Thymus (tissue), 11 donors: ENCODE measurements at regions not wholly inside any gene's neighbourhood (a gene's known extent, or its start where the extent isn't known, plus 50 kb on each side); places are given as distances from the start of the nearest gene placed in this dataset.
"Not testable (repeated sequence)": the region's sequence is repeated elsewhere in the genome, so short reads cannot be mapped to it uniquely, and the experiment has no call there.

Experiments
- DNase-seq, 9 donors: peaks; one replicate each; pipeline ENCODE4 v3.0.0-alpha.2; 2013; ENCODE audit warnings: low spot score in 9 of 9, low read depth in 6 of 9, missing footprints in 1 of 9
- H3K27ac ChIP-seq, 2 donors: one replicate each; pipeline ENCODE4 v1.5.1; 2013; ENCODE audit warnings: control low read depth in 1 of 2, low read depth in 1 of 2, low read length in 1 of 2, mild to moderate bottlenecking in 1 of 2, moderate library complexity in 1 of 2
- H3K27me3 ChIP-seq, 2 donors: one replicate each; pipeline ENCODE4 v1.5.1; 2013; ENCODE audit warnings: low read length in 1 of 2; ENCODE audit not compliant: control insufficient read depth in 2 of 2, insufficient read depth in 1 of 2
- H3K36me3 ChIP-seq, 2 donors: one replicate each; pipeline ENCODE4 v1.5.1; 2013; ENCODE audit warnings: low read length in 1 of 2, mild to moderate bottlenecking in 1 of 2, moderate library complexity in 1 of 2; ENCODE audit not compliant: control insufficient read depth in 2 of 2, insufficient read depth in 2 of 2
- H3K4me1 ChIP-seq, 2 donors: one replicate each; pipeline ENCODE4 v1.5.1; 2013; ENCODE audit warnings: low read length in 2 of 2; ENCODE audit not compliant: control insufficient read depth in 2 of 2, insufficient read depth in 2 of 2
- H3K4me3 ChIP-seq, 2 donors: one replicate each; pipeline ENCODE4 v1.5.1; 2013; ENCODE audit warnings: low read length in 2 of 2, control low read depth in 1 of 2, mild to moderate bottlenecking in 1 of 2
- H3K9me3 ChIP-seq, 2 donors: one replicate each; pipeline ENCODE4 v1.5.1; 2013; ENCODE audit warnings: low read length in 1 of 2, mild to moderate bottlenecking in 1 of 2; ENCODE audit not compliant: control insufficient read depth in 2 of 2, insufficient read depth in 1 of 2
- WGBS: extraction: QIAGEN DNeasy Blood & Tissue Kit; methylation state at CpG from one replicate; pipeline ENCODE4 v1.1.7; 2013; 5-methylcytosine and 5-hydroxymethylcytosine counted together
- donor health status: healthy.

GRCh38 chr15:20207198-20207597 lies 334.4 kb downstream of the GOLGA6L6 start:
- not testable (repeated sequence) for DNase-seq, H3K27me3 ChIP-seq, H3K9me3 ChIP-seq, H3K27ac ChIP-seq, H3K4me1 ChIP-seq, H3K36me3 ChIP-seq, H3K4me3 ChIP-seq
- WGBS: 72% methylated on average over 3 of the region's 4 CpGs

DNA sequence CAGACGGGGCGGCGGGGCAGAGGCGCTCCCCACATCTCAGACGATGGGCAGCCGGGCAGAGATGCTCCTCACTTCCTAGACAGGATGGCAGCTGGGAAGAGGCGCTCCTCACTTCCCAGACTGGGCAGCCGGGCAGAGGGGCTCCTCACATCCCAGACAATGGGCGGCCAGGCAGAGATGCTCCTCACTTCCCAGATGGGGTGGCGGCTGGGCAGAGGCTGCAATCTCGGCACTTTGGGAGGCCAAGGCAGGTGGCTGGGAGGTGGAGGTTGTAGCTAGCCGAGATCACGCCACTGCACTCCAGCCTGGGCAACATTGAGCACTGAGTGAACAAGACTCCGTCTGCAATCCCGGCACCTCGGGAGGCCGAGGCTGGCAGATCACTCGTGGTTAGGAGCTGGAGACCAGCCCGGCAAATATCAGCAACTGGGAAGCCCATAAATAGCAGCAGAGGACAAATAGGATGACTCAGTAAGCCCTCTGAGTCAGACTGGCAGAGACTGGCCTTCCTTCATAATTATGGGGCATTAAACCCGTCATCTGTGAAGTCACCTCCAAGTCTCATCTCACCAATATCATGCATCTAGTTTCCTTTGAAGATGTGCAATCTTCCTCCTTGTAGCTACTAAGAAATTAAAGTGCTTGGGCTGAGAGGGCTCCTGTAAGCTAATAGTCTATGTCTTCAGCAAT lies 337.3 kb downstream of the GOLGA6L6 start:
- not testable (repeated sequence) for H3K36me3 ChIP-seq, H3K4me3 ChIP-seq, H3K4me1 ChIP-seq, DNase-seq, H3K27ac ChIP-seq, H3K27me3 ChIP-seq, H3K9me3 ChIP-seq
- 88% methylated on average over 19 of the region's 20 CpGs for WGBS

- H3K4me1 ChIP-seq, DNase-seq, H3K27ac ChIP-seq, H3K27me3 ChIP-seq, H3K36me3 ChIP-seq, H3K4me3 ChIP-seq, H3K9me3 ChIP-seq: not testable (repeated sequence)
- WGBS: 94% methylated on average over 26 of the region's 29 CpGs
Observed at GRCh38 chr15:20203649-20204150, 337.9 kb downstream of the GOLGA6L6 start.

- not testable (repeated sequence) for H3K27me3 ChIP-seq, H3K27ac ChIP-seq, DNase-seq, H3K4me1 ChIP-seq, H3K36me3 ChIP-seq, H3K4me3 ChIP-seq, H3K9me3 ChIP-seq
- 79% methylated on average over 4 of the region's 4 CpGs for WGBS
Observed at GRCh38 chr15:20194591-20195198, 346.9 kb downstream of the GOLGA6L6 start.

- WGBS: 36% methylated on average over 16 of the region's 16 CpGs
- DNase-seq, H3K4me3 ChIP-seq, H3K9me3 ChIP-seq, H3K36me3 ChIP-seq, H3K27me3 ChIP-seq, H3K4me1 ChIP-seq, H3K27ac ChIP-seq: not testable (repeated sequence)
Observed at GRCh38 chr15:20192982-20193929, 348.3 kb downstream of the GOLGA6L6 start.

GRCh38 chr15:20191508-20192125 lies 350.0 kb downstream of the GOLGA6L6 start:
- H3K9me3 ChIP-seq, DNase-seq, H3K4me3 ChIP-seq, H3K27ac ChIP-seq, H3K36me3 ChIP-seq, H3K27me3 ChIP-seq, H3K4me1 ChIP-seq: not testable (repeated sequence)
- 70% methylated on average over 6 of the region's 6 CpGs for WGBS

DNA sequence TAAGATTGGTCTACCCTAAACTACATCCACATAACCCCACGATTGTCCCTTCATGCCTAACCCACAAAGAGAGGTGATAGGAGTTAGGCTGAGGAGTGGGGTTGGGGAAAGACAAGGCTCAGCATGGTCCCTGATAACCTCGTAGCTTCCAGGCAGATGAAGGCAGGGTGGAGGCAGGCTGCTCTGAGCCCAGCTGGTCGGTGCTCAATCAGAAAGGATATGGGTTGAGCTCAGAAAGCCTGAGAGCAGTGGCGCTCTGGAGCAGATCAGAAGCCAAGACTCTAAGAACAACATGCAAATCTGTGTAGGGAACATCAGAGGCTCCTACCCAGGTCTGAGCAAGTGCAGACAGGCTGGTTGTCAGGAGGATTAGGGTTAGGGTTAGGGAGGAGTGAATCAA lies 353.0 kb downstream of the GOLGA6L6 start:
- 64% methylated on average over 4 of the region's 4 CpGs for WGBS
- not testable (repeated sequence) for H3K4me3 ChIP-seq, H3K36me3 ChIP-seq, H3K9me3 ChIP-seq, DNase-seq, H3K4me1 ChIP-seq, H3K27me3 ChIP-seq, H3K27ac ChIP-seq

DNA sequence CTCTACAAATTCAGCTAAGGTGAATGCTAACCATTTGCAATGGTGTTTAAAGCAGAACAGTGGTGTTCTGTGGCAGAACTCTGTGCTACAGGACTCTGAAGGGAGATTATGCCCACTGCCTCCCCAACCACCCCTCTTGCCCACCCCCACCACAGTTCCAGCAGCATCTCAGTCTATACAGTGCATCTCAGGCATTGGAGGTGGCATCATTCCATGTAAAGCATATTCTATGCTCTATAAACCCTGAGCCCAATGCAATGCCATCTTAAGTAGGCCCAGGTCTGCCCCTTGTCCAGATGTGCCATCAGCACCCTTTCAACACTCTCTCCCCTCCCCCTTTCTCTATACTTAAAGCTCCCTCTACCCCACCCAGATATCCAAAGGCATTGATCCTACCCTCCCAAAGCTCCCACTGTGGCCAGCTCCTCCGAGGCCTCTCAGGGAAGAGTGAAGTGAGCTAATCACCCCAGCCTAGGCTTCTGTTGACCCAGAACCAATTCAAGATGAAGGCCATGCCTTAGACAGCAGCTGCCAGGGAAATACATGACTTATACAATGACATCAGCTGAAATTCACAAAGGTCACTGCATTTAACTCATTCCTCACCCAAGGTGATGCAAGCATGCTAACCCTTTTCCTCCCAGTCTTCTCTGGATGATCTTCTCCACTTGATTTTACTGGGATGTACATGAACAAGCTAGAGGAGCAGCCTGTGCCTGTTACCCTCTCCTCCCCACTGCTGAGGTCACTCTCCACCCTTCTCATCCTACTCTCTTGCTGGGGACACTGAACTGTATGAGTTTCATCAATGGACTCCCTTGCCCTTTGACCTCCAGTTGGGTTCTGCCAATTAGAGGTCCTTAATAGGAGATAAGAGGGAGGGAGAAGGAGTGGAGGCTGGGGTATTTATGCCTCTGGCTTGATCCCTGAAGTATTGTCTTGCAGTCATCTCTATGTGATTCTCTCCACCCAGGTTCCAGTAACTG lies 353.9 kb downstream of the GOLGA6L6 start:
- H3K36me3 ChIP-seq, H3K27me3 ChIP-seq, H3K27ac ChIP-seq, H3K4me3 ChIP-seq, H3K4me1 ChIP-seq, H3K9me3 ChIP-seq, DNase-seq: not testable (repeated sequence)
- WGBS: 84% methylated on average over 1 of the region's 1 CpG
